HCT116 (cell line): ENCODE measurements at regions not wholly inside any gene's neighbourhood (a gene's known extent, or its start where the extent isn't known, plus 50 kb on each side); places are given as distances from the start of the nearest gene placed in this dataset.

ENCODE experiments used
- ATAC-seq: fragments of 200-7000 bp; cut with Tn5 transposase; 2 replicates; pipeline ENCODE4 v1.9.1; 2020; ENCODE audit warnings: mild to moderate bottlenecking, moderate library complexity
- BruUV-seq: library from RNA; stranded (reverse); fragments of 400-500 nt; replicated peaks from 2 replicates; lab custom pipeline; 2021; lab: Mats Ljungman, UMichigan
- CTCF ChIA-PET: fragments of 300-600 bp; sonication (Branson Sonifier 250); formaldehyde crosslinking; loops from one replicate; lab custom pipeline; 2021; ENCODE audit warnings: antibody characterized with exemption; lab: Charles Lee
- POLR2A ChIA-PET: fragments of 300-600, 350-600 bp; sonication (Branson Sonifier 250); formaldehyde crosslinking; loops from one replicate; lab custom pipeline; 2021; ENCODE audit warnings: antibody characterized with exemption; lab: Charles Lee
- RAD21 ChIA-PET, 2 experiments: fragments of 300-600 bp; sonication (Branson Sonifier 250); formaldehyde crosslinking; loops; one replicate each; lab custom pipeline; 2023; ENCODE audit warnings: low total read pairs in 2 of 2; ENCODE audit not compliant: uncharacterized antibody in 2 of 2, unreplicated experiment in 2 of 2, low non-redundant PET in 1 of 2; lab: Charles Lee
- DNase-seq: peaks from one replicate; pipeline ENCODE4 v3.0.0-alpha.2; 2010; ENCODE audit warnings: low read depth, low spot score
- H2AFZ ChIP-seq: fragments of 200-600 bp; shearing (Covaris generic), sonication (generic); 2 replicates; pipeline ENCODE4 v1.6.1; 2017; ENCODE audit warnings: low read depth, mixed run types, mixed read lengths, antibody characterized with exemption, low read length; ENCODE audit not compliant: poor library complexity, severe bottlenecking
- H3K27ac ChIP-seq: 2 replicates; pipeline ENCODE4 v1.5.1; 2012; ENCODE audit warnings: low read depth, low read length
- H3K27me3 ChIP-seq: fragments of 200-600 bp; sonication (generic); 2 replicates; pipeline ENCODE4 v1.6.1; 2016; ENCODE audit warnings: mixed run types, low read length, mixed read lengths; ENCODE audit not compliant: insufficient read depth
- H3K36me3 ChIP-seq, 2 experiments: fragments of 200-500 bp in 1 of 2; fragments of 200-600 bp in 1 of 2; sonication (Bioruptor generic) in 1 of 2; sonication (generic) in 1 of 2; 2 replicates each; pipeline versions ENCODE4 v1.5.1 to v1.6.1; 2014 to 2016; ENCODE audit warnings: low read length in 2 of 2, inconsistent platforms in 1 of 2, mixed read lengths in 1 of 2, mixed run types in 1 of 2; ENCODE audit not compliant: insufficient read depth in 2 of 2, control insufficient read depth in 1 of 2
- H3K4me1 ChIP-seq, 2 experiments: fragments of 200-600 bp in 1 of 2; sonication (generic) in 1 of 2; 2 replicates each; pipeline versions ENCODE4 v1.5.1 to v1.6.1; 2012 to 2017; ENCODE audit warnings: low read length in 2 of 2, inconsistent platforms in 1 of 2, mild to moderate bottlenecking in 1 of 2, mixed read lengths in 1 of 2, mixed run types in 1 of 2, moderate library complexity in 1 of 2; ENCODE audit not compliant: insufficient read depth in 2 of 2, control insufficient read depth in 1 of 2
- H3K4me2 ChIP-seq: fragments of 200-600 bp; sonication (generic); 2 replicates; pipeline ENCODE4 v1.6.1; 2017; ENCODE audit warnings: mixed run types, low read length, mixed read lengths
- H3K4me3 ChIP-seq, 2 experiments: fragments of 200-600 bp in 1 of 2; sonication (generic) in 1 of 2; replicated peaks in 1 of 2; 2 replicates each; pipeline ENCODE4 v1.5.1; 2011 to 2016; ENCODE audit warnings: low read length in 2 of 2, control low read depth in 1 of 2, low read depth in 1 of 2, mild to moderate bottlenecking in 1 of 2, mixed read lengths in 1 of 2, mixed run types in 1 of 2
- H3K79me2 ChIP-seq: fragments of 200-600 bp; sonication (generic); 2 replicates; pipeline ENCODE4 v1.6.1; 2017; ENCODE audit warnings: mild to moderate bottlenecking, mixed run types, low read length, moderate library complexity, mixed read lengths; ENCODE audit not compliant: insufficient read depth
- H3K9ac ChIP-seq: fragments of 200-600 bp; sonication (generic); 2 replicates; pipeline ENCODE4 v1.6.1; 2016; ENCODE audit warnings: low read length, mixed read lengths
- H3K9me2 ChIP-seq: fragments of 200-600 bp; sonication (generic), shearing (Covaris generic); 2 replicates; pipeline ENCODE4 v1.6.1; 2017; ENCODE audit warnings: mixed run types, mild to moderate bottlenecking, moderate library complexity; ENCODE audit not compliant: insufficient read depth
- H3K9me3 ChIP-seq, 2 experiments: fragments of 200-500 bp in 1 of 2; fragments of 200-600 bp in 1 of 2; sonication (Bioruptor generic) in 1 of 2; sonication (generic) in 1 of 2; 2 replicates each; pipeline ENCODE4 v1.6.1; 2014 to 2017; ENCODE audit warnings: low read length in 2 of 2, mixed read lengths in 2 of 2, inconsistent platforms in 1 of 2, low read depth in 1 of 2, mild to moderate bottlenecking in 1 of 2, mixed run types in 1 of 2, moderate library complexity in 1 of 2; ENCODE audit not compliant: control insufficient read depth in 1 of 2, insufficient read depth in 1 of 2
- H4K20me1 ChIP-seq: fragments of 200-600 bp; sonication (generic), shearing (Covaris generic); 2 replicates; pipeline ENCODE4 v1.6.1; 2017; ENCODE audit warnings: mixed run types, mild to moderate bottlenecking, moderate library complexity; ENCODE audit not compliant: insufficient read depth
- ATF3 ChIP-seq: IDR thresholded peaks from 2 replicates; pipeline ENCODE4 v1.6.1; 2012
- CBX3 ChIP-seq: IDR thresholded peaks from 2 replicates; pipeline ENCODE4 v1.6.1; 2012; ENCODE audit warnings: low read depth
- FOSL1 ChIP-seq: IDR thresholded peaks from 2 replicates; pipeline ENCODE4 v1.6.1; 2012; ENCODE audit warnings: low read depth
- MAX ChIP-seq: IDR thresholded peaks from 2 replicates; pipeline ENCODE4 v1.6.1; 2012
- POLR2A ChIP-seq: IDR thresholded peaks from 2 replicates; pipeline ENCODE4 v1.7.0; 2011; ENCODE audit warnings: borderline replicate concordance; ENCODE audit not compliant: insufficient read depth, insufficient read length; ENCODE audit errors: extremely low read depth
- POLR2AphosphoS5 ChIP-seq: IDR thresholded peaks from 2 replicates; pipeline ENCODE4 v1.6.1; 2011; ENCODE audit warnings: mild to moderate bottlenecking, low read depth, low read length, moderate library complexity
- SP1 ChIP-seq: IDR thresholded peaks from 2 replicates; pipeline ENCODE4 v1.6.1; 2012; ENCODE audit warnings: low read depth
- SRF ChIP-seq: IDR thresholded peaks from 2 replicates; pipeline ENCODE4 v1.6.1; 2012; ENCODE audit warnings: low read depth
- ZNF274 ChIP-seq: fragments of 200-500 bp; sonication (Bioruptor generic); IDR thresholded peaks from 2 replicates; pipeline ENCODE4 v1.6.1; 2014; ENCODE audit warnings: mild to moderate bottlenecking, low read depth, low read length, inconsistent platforms
- intact Hi-C: fragments of 100-400 bp; cut with micrococcal nuclease; formaldehyde crosslinking; loops from 2 replicates; pipeline ENCODE4 v1.10.0; 2022

- BruUV-seq, result no TSS peak
- H4K20me1 ChIP-seq, result no peaks in the 10 kb centered on the region
- no peak overlapping the region for H3K9ac ChIP-seq
Observed at GRCh38 chr19:31708520-31708919, 359.3 kb upstream of the TSHZ3 start.

GRCh38 chr19:31709476-31709875 is 360.2 kb upstream of the TSHZ3 start:
- ChIA-PET POLR2A (no interaction called here), CTCF (no interaction called here), RAD21 (no interaction called here)
- TF ChIP-seq POLR2A, result no peak
- no peak for TF ChIP-seq SRF
- no peak for TF ChIP-seq ATF3
- TF ChIP-seq FOSL1, result no peak
- BruUV-seq, result no TSS peak
- intact Hi-C loops, result no loop called here
- H3K9ac ChIP-seq, result no peak overlapping the region
- no peak for ATAC-seq
- H3K36me3 ChIP-seq, result no peaks in the 10 kb centered on the region
- H3K4me3 ChIP-seq, result no peak overlapping the region
- no peaks in the 10 kb centered on the region for H3K27me3 ChIP-seq
- peaks cover 23 to 31% of the 10 kb centered on the region in 2 experiments; a peak in 2 of 4 replicates for H3K9me3 ChIP-seq
- H3K79me2 ChIP-seq, result no peaks in the 10 kb centered on the region
- H4K20me1 ChIP-seq, result no peaks in the 10 kb centered on the region
- H3K4me1 ChIP-seq, result no peaks in the 10 kb centered on the region
- no peak overlapping the region for H3K27ac ChIP-seq
- no peak overlapping the region for H2AFZ ChIP-seq
- H3K9me2 ChIP-seq, result no peaks in the 10 kb centered on the region
- H3K4me2 ChIP-seq, result no peak overlapping the region
- DNase-seq, result no peak

More at GRCh38 chr19:31708520-31708919, 359.3 kb upstream of the TSHZ3 start:
- Histone ChIP-seq H3K79me2 (no peaks in the 10 kb centered on the region), H3K36me3 (no peaks in the 10 kb centered on the region), H3K4me1 (no peaks in the 10 kb centered on the region), H3K27me3 (no peaks in the 10 kb centered on the region), H3K4me3 (no peak overlapping the region), H3K9me2 (no peaks in the 10 kb centered on the region), H2AFZ (no peak overlapping the region), H3K4me2 (no peak overlapping the region), H3K9me3 (peaks cover 22 to 30% of the 10 kb centered on the region in 2 experiments; a peak in 3 of 4 replicates), H3K27ac (no peak overlapping the region)
- intact Hi-C loops, result no loop called here
- RAD21 ChIA-PET, result no interaction called here
- POLR2A ChIA-PET, result no interaction called here
- no peak for DNase-seq
- no peak for ATAC-seq
- no peak for TF ChIP-seq ZNF274
- TF ChIP-seq FOSL1, result no peak
- TF ChIP-seq POLR2AphosphoS5, result no peak
- TF ChIP-seq CBX3, result no peak
- TF ChIP-seq MAX, result no peak
- no peak for TF ChIP-seq SP1
- CTCF ChIA-PET, result no interaction called here
